ENCODE measurements at regions not wholly inside any gene's neighbourhood (a gene's known extent, or its start where the extent isn't known, plus 50 kb on each side); places are given as distances from the start of the nearest gene placed in this dataset.

GRCh38 chr11:15610881-15611280, 496.2 kb downstream of the INSC start:
- TF ChIP-seq HNRNPUL1 (IDR thresholded peaks at IDR 0.05; ENCODE audit: low read depth, low read length) (no peak), ZNF251 (CRISPR knock-in tag; IDR thresholded peaks at IDR 0.05) (no peak), CREB1 (IDR thresholded peaks at IDR 0.05) (no peak), CREB1 (CRISPR knock-in tag; IDR thresholded peaks at IDR 0.05) (no peak), NBN (conservative IDR thresholded peaks at IDR 0.05) (no peak), SP1 (IDR thresholded peaks at IDR 0.05) (no peak), SP1 (CRISPR knock-in tag; IDR thresholded peaks at IDR 0.05) (no peak), CHD2 (IDR thresholded peaks at IDR 0.05; ENCODE audit: low read depth, low read length) (no peak), NFKB2 (CRISPR knock-in tag; IDR thresholded peaks at IDR 0.05; ENCODE audit: borderline replicate concordance) (no peak)
- TF ChIP-seq, protein P1, sequence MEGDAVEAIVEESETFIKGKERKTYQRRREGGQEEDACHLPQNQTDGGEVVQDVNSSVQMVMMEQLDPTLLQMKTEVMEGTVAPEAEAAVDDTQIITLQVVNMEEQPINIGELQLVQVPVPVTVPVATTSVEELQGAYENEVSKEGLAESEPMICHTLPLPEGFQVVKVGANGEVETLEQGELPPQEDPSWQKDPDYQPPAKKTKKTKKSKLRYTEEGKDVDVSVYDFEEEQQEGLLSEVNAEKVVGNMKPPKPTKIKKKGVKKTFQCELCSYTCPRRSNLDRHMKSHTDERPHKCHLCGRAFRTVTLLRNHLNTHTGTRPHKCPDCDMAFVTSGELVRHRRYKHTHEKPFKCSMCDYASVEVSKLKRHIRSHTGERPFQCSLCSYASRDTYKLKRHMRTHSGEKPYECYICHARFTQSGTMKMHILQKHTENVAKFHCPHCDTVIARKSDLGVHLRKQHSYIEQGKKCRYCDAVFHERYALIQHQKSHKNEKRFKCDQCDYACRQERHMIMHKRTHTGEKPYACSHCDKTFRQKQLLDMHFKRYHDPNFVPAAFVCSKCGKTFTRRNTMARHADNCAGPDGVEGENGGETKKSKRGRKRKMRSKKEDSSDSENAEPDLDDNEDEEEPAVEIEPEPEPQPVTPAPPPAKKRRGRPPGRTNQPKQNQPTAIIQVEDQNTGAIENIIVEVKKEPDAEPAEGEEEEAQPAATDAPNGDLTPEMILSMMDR (CRISPR knock-in tag; IDR thresholded peaks at IDR 0.05): no peak
- TF ChIP-seq, protein P2, sequence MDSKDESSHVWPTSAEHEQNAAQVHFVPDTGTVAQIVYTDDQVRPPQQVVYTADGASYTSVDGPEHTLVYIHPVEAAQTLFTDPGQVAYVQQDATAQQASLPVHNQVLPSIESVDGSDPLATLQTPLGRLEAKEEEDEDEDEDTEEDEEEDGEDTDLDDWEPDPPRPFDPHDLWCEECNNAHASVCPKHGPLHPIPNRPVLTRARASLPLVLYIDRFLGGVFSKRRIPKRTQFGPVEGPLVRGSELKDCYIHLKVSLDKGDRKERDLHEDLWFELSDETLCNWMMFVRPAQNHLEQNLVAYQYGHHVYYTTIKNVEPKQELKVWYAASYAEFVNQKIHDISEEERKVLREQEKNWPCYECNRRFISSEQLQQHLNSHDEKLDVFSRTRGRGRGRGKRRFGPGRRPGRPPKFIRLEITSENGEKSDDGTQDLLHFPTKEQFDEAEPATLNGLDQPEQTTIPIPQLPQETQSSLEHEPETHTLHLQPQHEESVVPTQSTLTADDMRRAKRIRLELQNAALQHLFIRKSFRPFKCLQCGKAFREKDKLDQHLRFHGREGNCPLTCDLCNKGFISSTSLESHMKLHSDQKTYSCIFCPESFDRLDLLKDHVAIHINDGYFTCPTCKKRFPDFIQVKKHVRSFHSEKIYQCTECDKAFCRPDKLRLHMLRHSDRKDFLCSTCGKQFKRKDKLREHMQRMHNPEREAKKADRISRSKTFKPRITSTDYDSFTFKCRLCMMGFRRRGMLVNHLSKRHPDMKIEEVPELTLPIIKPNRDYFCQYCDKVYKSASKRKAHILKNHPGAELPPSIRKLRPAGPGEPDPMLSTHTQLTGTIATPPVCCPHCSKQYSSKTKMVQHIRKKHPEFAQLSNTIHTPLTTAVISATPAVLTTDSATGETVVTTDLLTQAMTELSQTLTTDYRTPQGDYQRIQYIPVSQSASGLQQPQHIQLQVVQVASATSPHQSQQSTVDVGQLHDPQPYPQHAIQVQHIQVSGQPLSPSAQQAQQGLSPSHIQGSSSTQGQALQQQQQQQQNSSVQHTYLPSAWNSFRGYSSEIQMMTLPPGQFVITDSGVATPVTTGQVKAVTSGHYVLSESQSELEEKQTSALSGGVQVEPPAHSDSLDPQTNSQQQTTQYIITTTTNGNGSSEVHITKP (CRISPR knock-in tag; IDR thresholded peaks at IDR 0.05; ENCODE audit: low read depth): no peak
